NT2/D1 (cell line): ENCODE measurements at regions not wholly inside any gene's neighbourhood (a gene's known extent, or its start where the extent isn't known, plus 50 kb on each side); places are given as distances from the start of the nearest gene placed in this dataset.

ENCODE experiments used
- DNase-seq: peaks from one replicate; pipeline ENCODE4 v3.0.0-alpha.2; 2011; ENCODE audit warnings: low read depth, low spot score
- H3K27me3 ChIP-seq: 2 replicates; pipeline ENCODE4 v1.6.0; 2011; ENCODE audit warnings: mild to moderate bottlenecking; ENCODE audit not compliant: insufficient read length, insufficient read depth
- H3K36me3 ChIP-seq: 2 replicates; pipeline ENCODE4 v1.6.1; 2011; ENCODE audit warnings: mild to moderate bottlenecking, low read length, mixed read lengths; ENCODE audit not compliant: insufficient read depth, insufficient read length
- H3K4me1 ChIP-seq: 2 replicates; pipeline ENCODE4 v1.5.1; 2011; ENCODE audit not compliant: insufficient read depth, insufficient read length
- H3K4me3 ChIP-seq: 2 replicates; pipeline ENCODE4 v1.5.1; 2011; ENCODE audit warnings: low read depth; ENCODE audit not compliant: insufficient read length
- H3K9ac ChIP-seq: 2 replicates; pipeline ENCODE4 v1.6.0; 2011; ENCODE audit warnings: low read depth; ENCODE audit not compliant: insufficient read length
- H3K9me3 ChIP-seq: 2 replicates; pipeline ENCODE4 v1.5.1; 2011; ENCODE audit warnings: mild to moderate bottlenecking, low read length; ENCODE audit not compliant: insufficient read depth
- SUZ12 ChIP-seq: IDR thresholded peaks from 2 replicates; pipeline ENCODE4 v1.6.1; 2011; ENCODE audit not compliant: insufficient read length, insufficient read depth; ENCODE audit errors: extremely low read depth
- YY1 ChIP-seq: IDR thresholded peaks from 2 replicates; pipeline ENCODE4 v1.6.1; 2011; ENCODE audit not compliant: insufficient read length, insufficient read depth
- ZNF274 ChIP-seq: IDR thresholded peaks from 2 replicates; pipeline ENCODE4 v1.6.1; 2011; ENCODE audit warnings: mild to moderate bottlenecking, low read depth, low read length

GRCh38 chr9:71620331-71620730, 148.0 kb downstream of the CEMIP2 start:
- no peak overlapping the region for H3K9ac ChIP-seq
- no peak for DNase-seq
- no peaks in the 10 kb centered on the region for H3K36me3 ChIP-seq
- H3K4me1 ChIP-seq, result no peaks in the 10 kb centered on the region
- no peaks in the 10 kb centered on the region for H3K9me3 ChIP-seq
- TF ChIP-seq SUZ12, result no peak
- no peak for TF ChIP-seq ZNF274
- TF ChIP-seq YY1, result no peak
- H3K4me3 ChIP-seq, result no peak overlapping the region
- H3K27me3 ChIP-seq, result no peaks in the 10 kb centered on the region

DNA sequence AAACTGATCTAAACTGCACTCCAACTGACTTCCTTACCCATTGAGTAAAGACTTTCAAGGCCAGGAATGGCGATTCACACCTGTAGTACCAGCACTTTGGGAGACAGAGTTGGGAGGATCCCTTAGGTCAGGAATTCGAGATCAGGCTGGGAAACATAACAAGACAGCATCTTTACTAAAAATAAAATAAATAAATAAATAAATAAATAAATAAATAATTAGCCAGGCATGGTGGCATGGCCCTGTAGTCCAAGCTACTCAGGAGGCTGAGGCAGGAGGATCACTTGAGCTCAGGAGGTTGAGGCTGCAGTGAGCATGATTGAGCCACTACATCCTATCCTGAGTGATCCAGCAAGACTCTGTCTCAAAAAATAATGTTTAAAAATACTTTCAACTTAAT, 148.4 kb downstream of the CEMIP2 start:
- Histone ChIP-seq H3K9ac (no peak overlapping the region), H3K36me3 (no peaks in the 10 kb centered on the region), H3K4me1 (no peaks in the 10 kb centered on the region), H3K27me3 (no peaks in the 10 kb centered on the region), H3K9me3 (no peaks in the 10 kb centered on the region), H3K4me3 (no peak overlapping the region)
- TF ChIP-seq SUZ12, result no peak
- DNase-seq, result no peak

DNA sequence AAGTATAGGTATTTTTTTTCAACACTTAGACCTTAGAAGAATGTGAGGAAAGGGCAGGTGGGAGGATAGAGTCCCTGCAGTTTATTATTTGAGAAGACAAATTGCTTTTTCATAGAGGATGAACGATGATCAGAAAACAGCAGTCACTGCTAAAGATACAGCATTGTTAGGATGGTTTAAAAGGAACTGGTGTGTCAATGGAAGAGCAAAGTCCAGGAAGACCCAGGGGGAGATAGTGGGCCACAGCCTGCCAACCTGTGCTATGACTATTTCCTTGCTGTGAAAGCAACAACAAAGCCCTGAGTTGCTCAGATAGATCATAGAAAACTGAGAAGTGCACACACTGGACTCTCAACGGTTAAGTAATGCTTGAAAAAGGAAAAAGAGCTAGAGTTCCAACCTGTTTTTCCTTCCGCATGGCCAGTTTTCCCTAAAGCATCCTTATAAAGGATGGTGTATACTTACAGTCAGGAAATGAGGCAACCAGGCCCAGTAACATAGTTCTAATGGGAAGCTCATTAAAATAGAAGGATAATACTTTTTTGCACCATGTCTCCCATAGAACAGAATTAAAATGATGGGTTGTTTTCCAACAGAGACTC, 153.8 kb downstream of the CEMIP2 start:
- no peak overlapping the region for H3K4me3 ChIP-seq
- no peaks in the 10 kb centered on the region for H3K36me3 ChIP-seq
- H3K9ac ChIP-seq, result no peak overlapping the region
- TF ChIP-seq YY1 (no peak), ZNF274 (no peak), SUZ12 (no peak)
- H3K27me3 ChIP-seq, result no peaks in the 10 kb centered on the region
- DNase-seq, result no peak
- no peaks in the 10 kb centered on the region for H3K4me1 ChIP-seq
- H3K9me3 ChIP-seq, result peaks cover 15% of the 10 kb centered on the region

GRCh38 chr9:71612889-71613288, 155.4 kb downstream of the CEMIP2 start:
- no peaks in the 10 kb centered on the region for H3K36me3 ChIP-seq
- H3K9ac ChIP-seq, result no peak overlapping the region
- H3K4me3 ChIP-seq, result no peak overlapping the region
- H3K9me3 ChIP-seq, result peaks cover 15% of the 10 kb centered on the region
- TF ChIP-seq ZNF274 (no peak), YY1 (no peak), SUZ12 (no peak)
- no peak for DNase-seq
- no peaks in the 10 kb centered on the region for H3K4me1 ChIP-seq
- H3K27me3 ChIP-seq, result no peaks in the 10 kb centered on the region

DNA sequence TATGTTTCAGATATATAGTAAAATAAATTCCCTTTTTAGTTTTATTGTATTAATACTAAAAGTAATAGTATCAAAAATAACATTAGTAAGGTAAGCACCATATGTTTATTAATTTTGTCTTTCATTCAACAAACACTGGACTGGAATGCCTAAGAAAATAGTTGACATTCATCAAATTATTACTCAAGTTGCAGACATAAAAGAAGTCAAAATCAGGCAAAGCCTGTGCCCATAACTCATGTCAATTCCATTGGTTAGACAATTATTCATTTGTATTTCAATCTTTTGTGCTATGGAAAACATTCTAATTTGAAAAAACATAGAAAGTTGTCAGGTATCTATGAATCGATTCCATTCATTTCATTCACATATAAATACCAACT, 158.9 kb downstream of the CEMIP2 start:
- Histone ChIP-seq H3K27me3 (no peaks in the 10 kb centered on the region), H3K4me1 (no peaks in the 10 kb centered on the region), H3K36me3 (no peaks in the 10 kb centered on the region), H3K9ac (no peak overlapping the region), H3K9me3 (peaks cover 15% of the 10 kb centered on the region), H3K4me3 (no peak overlapping the region)
- DNase-seq, result no peak
- TF ChIP-seq ZNF274, result no peak
- no peak for TF ChIP-seq YY1
- TF ChIP-seq SUZ12, result no peak

DNA sequence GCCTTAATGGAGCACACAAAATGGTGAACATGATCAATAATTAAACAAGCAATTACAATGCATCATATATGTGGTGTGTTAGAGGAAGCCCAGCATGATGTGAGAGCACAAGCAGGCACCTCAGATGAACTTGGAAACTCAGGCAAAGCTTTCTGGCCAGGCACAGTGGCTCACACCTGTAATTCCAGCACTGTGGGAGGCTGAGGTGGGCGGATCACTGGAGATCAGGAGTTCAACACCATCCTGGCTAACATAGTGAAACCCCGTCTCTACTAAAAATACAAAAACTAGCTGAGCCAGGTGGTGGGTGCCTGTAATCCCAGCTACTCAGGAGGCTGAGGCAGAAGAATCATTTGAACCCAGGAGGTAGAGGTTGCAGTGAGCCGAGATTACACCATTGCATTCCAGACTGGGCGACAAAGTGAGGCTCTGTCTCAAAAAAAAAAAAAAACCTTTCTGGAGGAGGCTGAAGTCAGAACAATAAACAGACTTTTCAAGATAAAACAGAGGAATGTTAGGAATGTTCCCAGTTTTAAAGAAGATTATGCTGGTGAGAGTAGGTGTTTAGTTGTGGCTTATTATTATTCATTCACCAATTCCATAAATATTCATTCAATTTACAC, 159.4 kb downstream of the CEMIP2 start:
- TF ChIP-seq ZNF274 (no peak), YY1 (no peak)
- Histone ChIP-seq H3K9me3 (peaks cover 15% of the 10 kb centered on the region), H3K4me3 (no peak overlapping the region), H3K4me1 (no peaks in the 10 kb centered on the region), H3K9ac (no peak overlapping the region), H3K36me3 (no peaks in the 10 kb centered on the region), H3K27me3 (no peaks in the 10 kb centered on the region)
- peak; percentile 20 for DNase-seq

GRCh38 chr9:71608021-71608420, 160.3 kb downstream of the CEMIP2 start:
- DNase-seq, result no peak
- no peaks in the 10 kb centered on the region for H3K36me3 ChIP-seq
- H3K9me3 ChIP-seq, result peaks cover 15% of the 10 kb centered on the region
- H3K4me1 ChIP-seq, result no peaks in the 10 kb centered on the region
- TF ChIP-seq SUZ12 (no peak), ZNF274 (no peak), YY1 (no peak)
- no peak overlapping the region for H3K9ac ChIP-seq
- no peak overlapping the region for H3K4me3 ChIP-seq
- no peaks in the 10 kb centered on the region for H3K27me3 ChIP-seq
